OCI-LY3 (cell line): ENCODE measurements at regions not wholly inside any gene's neighbourhood (a gene's known extent, or its start where the extent isn't known, plus 50 kb on each side); places are given as distances from the start of the nearest gene placed in this dataset.

Experiments used
- CTCF ChIP-seq: fragments of 200-600, 300-600 bp; sonication (generic); IDR thresholded peaks from 2 replicates; pipeline ENCODE4 v1.5.1; 2014; ENCODE audit warnings: antibody characterized with exemption, low read length, low read depth
- EZH2phosphoT487 ChIP-seq: fragments of 200-600 bp; shearing (Covaris generic); IDR thresholded peaks from 2 replicates; pipeline ENCODE4 v1.6.1; 2018; ENCODE audit warnings: antibody characterized with exemption, mixed run types, low read depth

GRCh38 chr6:62711750-62712149 lies 425.7 kb upstream of the KHDRBS2 start:
- TF ChIP-seq CTCF, result no peak
- TF ChIP-seq EZH2phosphoT487, result no peak
